H7 (cell line): ENCODE measurements at regions not wholly inside any gene's neighbourhood (a gene's known extent, or its start where the extent isn't known, plus 50 kb on each side); places are given as distances from the start of the nearest gene placed in this dataset.
A peak's percentile ranks its signal among the peaks of the same experiment; 100 is the strongest.
"Not testable (repeated sequence)": the region's sequence is repeated elsewhere in the genome, so short reads cannot be mapped to it uniquely, and the experiment has no call there.

ENCODE experiments used
- DNase-seq: peaks from one replicate; pipeline ENCODE4 v3.0.0; 2012
- H3K27me3 ChIP-seq: 2 replicates; pipeline ENCODE4 v1.6.0; 2011; ENCODE audit warnings: mild to moderate bottlenecking, low read length; ENCODE audit not compliant: control insufficient read depth, insufficient read depth
- H3K36me3 ChIP-seq: replicated peaks from 2 replicates; pipeline ENCODE4 v1.5.1; 2011; ENCODE audit warnings: low read length; ENCODE audit not compliant: control insufficient read depth, insufficient read depth
- H3K4me3 ChIP-seq: 2 replicates; pipeline ENCODE4 v1.5.1; 2011; ENCODE audit warnings: low read depth, mild to moderate bottlenecking, control low read depth, low read length, moderate library complexity; ENCODE audit not compliant: insufficient read depth

DNA sequence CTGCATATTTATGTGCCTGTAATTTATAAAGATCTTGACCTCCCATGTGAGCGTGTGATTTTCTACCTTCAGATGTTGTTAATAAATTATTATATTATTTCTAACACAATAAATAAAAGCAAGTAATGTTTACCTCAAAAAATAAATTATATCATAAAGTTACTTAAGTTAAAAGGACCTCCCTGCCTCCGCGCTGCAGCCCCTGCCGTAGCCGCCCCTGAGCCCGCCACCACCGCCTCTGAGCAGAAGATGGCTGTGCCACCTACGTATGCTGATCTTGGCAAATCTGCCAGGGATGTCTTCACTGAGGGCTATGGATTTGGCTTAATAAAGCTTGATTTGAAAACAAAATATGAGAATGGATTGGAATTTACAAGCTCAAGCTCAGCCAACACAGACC is 119.6 kb upstream of the BRWD3 start:
- no peak overlapping the region for H3K4me3 ChIP-seq
- no peak for DNase-seq
- H3K36me3 ChIP-seq = no peaks in the 10 kb centered on the region
- no peaks in the 10 kb centered on the region for H3K27me3 ChIP-seq

- H3K4me3 ChIP-seq = no peak overlapping the region
- H3K27me3 ChIP-seq = no peaks in the 10 kb centered on the region
- DNase-seq = no peak
- H3K36me3 ChIP-seq = no peaks in the 10 kb centered on the region
These were observed 108.2 kb upstream of the BRWD3 start for GRCh38 chrX:80917919-80918318.

GRCh38 chrX:80912351-80912750 is 102.7 kb upstream of the BRWD3 start:
- not testable (repeated sequence) for H3K27me3 ChIP-seq, H3K4me3 ChIP-seq, DNase-seq, H3K36me3 ChIP-seq

DNA sequence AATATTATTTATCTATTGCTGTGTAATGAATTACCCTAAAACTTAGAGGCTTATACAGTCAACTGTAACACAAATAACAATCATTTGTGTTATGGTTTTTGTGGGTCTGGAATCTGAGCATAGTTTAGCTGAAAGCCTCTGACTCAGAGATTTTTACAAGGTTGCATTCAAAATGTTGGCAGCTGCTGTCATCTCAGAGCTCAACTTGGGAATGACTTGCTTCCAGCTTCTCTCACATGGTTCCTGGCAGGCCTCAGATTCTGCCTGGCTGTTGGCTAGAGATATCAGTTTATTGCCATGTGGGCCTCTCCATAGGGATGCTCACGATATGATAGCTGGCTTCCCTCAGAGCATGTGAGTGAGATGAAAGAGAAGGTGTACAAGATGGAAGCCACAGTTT is 70.2 kb upstream of the BRWD3 start:
- no peak for DNase-seq
- H3K4me3 ChIP-seq = no peak overlapping the region
- no peaks in the 10 kb centered on the region for H3K36me3 ChIP-seq
- H3K27me3 ChIP-seq = no peaks in the 10 kb centered on the region

- Histone ChIP-seq H3K27me3 (no peaks in the 10 kb centered on the region), H3K36me3 (no peaks in the 10 kb centered on the region), H3K4me3 (no peak overlapping the region)
- no peak for DNase-seq
These were observed 69.5 kb upstream of the BRWD3 start for GRCh38 chrX:80879143-80879542.

GRCh38 chrX:80876877-80877276 is 67.2 kb upstream of the BRWD3 start:
- Histone ChIP-seq H3K36me3 (no peaks in the 10 kb centered on the region), H3K4me3 (no peak overlapping the region), H3K27me3 (no peaks in the 10 kb centered on the region)
- DNase-seq = peak; percentile 16
